K562 (cell line): ENCODE measurements at regions not wholly inside any gene's neighbourhood (a gene's known extent, or its start where the extent isn't known, plus 50 kb on each side); places are given as distances from the start of the nearest gene placed in this dataset.

Source experiments
- ATAC-seq: fragments of 200-7000 bp; cut with Tn5 transposase; 3 replicates; pipeline ENCODE4 v1.9.1; 2020; ENCODE audit warnings: moderate library complexity
- BruUV-seq: library from RNA; stranded (reverse); fragments of 400-500 nt; replicated peaks from 2 replicates; lab custom pipeline; 2021; lab: Mats Ljungman, UMichigan
- CTCF ChIA-PET: fragments of 300-600 bp; formaldehyde crosslinking; extraction: SDS; loops from one replicate; lab custom pipeline; 2021; ENCODE audit warnings: low intra/inter-chr PET ratio; lab: Yijun Ruan, JAX
- POLR2A ChIA-PET: fragments of 300-600, 350-650 bp; sonication (Branson Sonifier 250); formaldehyde crosslinking; extraction: SDS; loops from one replicate; lab custom pipeline; 2021; ENCODE audit warnings: antibody characterized with exemption, inconsistent platforms; lab: Yijun Ruan, JAX
- DNase-seq, 4 experiments: peaks; one replicate each; pipeline versions ENCODE4 v3.0.0 to v3.0.0-alpha.2; 2011 to 2018; ENCODE audit warnings: low spot score in 3 of 4, mixed read lengths in 3 of 4; ENCODE audit errors: extremely low read depth in 1 of 4
- FAIRE-seq: peaks from 2 replicates; lab custom pipeline; 2011; peaks lifted over from hg19 to GRCh38; lab: Jason Lieb, UNC
- H2AFZ ChIP-seq: 2 replicates; pipeline ENCODE4 v1.6.0; 2011; ENCODE audit warnings: low read depth, low read length, control low read depth, inconsistent platforms
- H3K27ac ChIP-seq: fragments of 200-600 bp; 3 replicates; pipeline ENCODE4 v1.8.0; 2011; ENCODE audit warnings: low read depth, mild to moderate bottlenecking, control low read depth, inconsistent platforms, low read length, moderate library complexity, mixed read lengths; ENCODE audit errors: extremely low read depth
- H3K27me3 ChIP-seq, 2 experiments: fragments of 300-600 bp in 1 of 2; 2 replicates in 1 of 2; 3 replicates in 1 of 2; pipeline versions ENCODE4 v1.6.0 to v1.8.0; 2011; ENCODE audit warnings: inconsistent platforms in 2 of 2, low read length in 2 of 2, mild to moderate bottlenecking in 1 of 2, mixed read lengths in 1 of 2, moderate library complexity in 1 of 2; ENCODE audit not compliant: control insufficient read depth in 2 of 2, insufficient read depth in 2 of 2
- H3K36me3 ChIP-seq: fragments of 300-600 bp; 3 replicates; pipeline ENCODE4 v1.8.0; 2011; ENCODE audit warnings: mild to moderate bottlenecking, low read length, inconsistent platforms; ENCODE audit not compliant: control insufficient read depth, insufficient read depth
- H3K4me1 ChIP-seq, 2 experiments: fragments of 200-600 bp in 1 of 2; replicated peaks in 1 of 2; 2 replicates in 1 of 2; 3 replicates in 1 of 2; pipeline versions ENCODE4 v1.5.1 to v1.8.0; 2011; ENCODE audit warnings: inconsistent platforms in 2 of 2, low read length in 2 of 2, mild to moderate bottlenecking in 1 of 2, mixed read lengths in 1 of 2, moderate library complexity in 1 of 2; ENCODE audit not compliant: control insufficient read depth in 2 of 2, insufficient read depth in 2 of 2
- H3K4me2 ChIP-seq: 2 replicates; pipeline ENCODE4 v1.6.1; 2011; ENCODE audit warnings: low read length, control low read depth, inconsistent platforms, mixed read lengths; ENCODE audit not compliant: insufficient read depth
- H3K4me3 ChIP-seq: fragments of 200-600 bp; sonication (generic), shearing (Covaris generic); 2 replicates; pipeline ENCODE4 v1.5.1; 2016; ENCODE audit warnings: control low read depth, inconsistent platforms
- H3K79me2 ChIP-seq: fragments of 200-600 bp; 3 replicates; pipeline ENCODE4 v1.8.0; 2011; ENCODE audit warnings: low read length, inconsistent platforms; ENCODE audit not compliant: control insufficient read depth, insufficient read depth
- H3K9ac ChIP-seq, 2 experiments: 2 replicates each; pipeline versions ENCODE4 v1.6.0 to v1.6.1; 2011; ENCODE audit warnings: low read depth in 2 of 2, low read length in 2 of 2, control low read depth in 1 of 2, inconsistent platforms in 1 of 2, mild to moderate bottlenecking in 1 of 2, mixed read lengths in 1 of 2; ENCODE audit not compliant: insufficient read depth in 1 of 2
- H3K9me1 ChIP-seq: one replicate; pipeline ENCODE4 v1.6.0; 2011; ENCODE audit warnings: inconsistent platforms, mild to moderate bottlenecking, low read length, moderate library complexity; ENCODE audit not compliant: control insufficient read depth, insufficient read depth
- H3K9me3 ChIP-seq: replicated peaks from 2 replicates; pipeline ENCODE4 v1.5.1; 2011; ENCODE audit warnings: low read depth, low read length, inconsistent platforms; ENCODE audit not compliant: control insufficient read depth, insufficient read depth
- H4K20me1 ChIP-seq: replicated peaks from 2 replicates; pipeline ENCODE4 v1.6.1; 2011; ENCODE audit warnings: low read length, inconsistent platforms, mixed read lengths; ENCODE audit not compliant: control insufficient read depth, insufficient read depth
- DMBX1 ChIP-seq: fragments of 250-450 bp; sonication (Bioruptor Pico); IDR thresholded peaks from 2 replicates; pipeline ENCODE4 v1.8.0; 2022; ENCODE audit warnings: inconsistent platforms, mild to moderate bottlenecking, moderate library complexity, borderline replicate concordance
- GTF2F1 ChIP-seq: IDR thresholded peaks from 2 replicates; pipeline ENCODE4 v1.6.1; 2011; ENCODE audit warnings: low read depth, low read length, improper control_type of control experiment
- MYBL2 ChIP-seq, 2 experiments: fragments of 450-650 bp in 1 of 2; sonication (generic) in 1 of 2; formaldehyde crosslinking in 1 of 2; IDR thresholded peaks; 2 replicates each; pipeline versions ENCODE4 v1.6.1 to v1.8.1; 2017 to 2022; ENCODE audit warnings: borderline replicate concordance in 1 of 2, inconsistent platforms in 1 of 2, low read depth in 1 of 2, mild to moderate bottlenecking in 1 of 2, missing genetic modification reagents in 1 of 2, moderate library complexity in 1 of 2
- STAT5B ChIP-seq: fragments of 250-450 bp; sonication (Bioruptor Pico); IDR thresholded peaks from 2 replicates; pipeline ENCODE4 v1.8.0; 2021; ENCODE audit warnings: mild to moderate bottlenecking, inconsistent platforms
- WGBS: fragments of 100-300 bp; shearing (Covaris generic); methylation state at CpG from one replicate; pipeline ENCODE4 v1.1.6; 2016; ENCODE audit warnings: low coverage, mixed read lengths; ENCODE audit not compliant: insufficient coverage; ENCODE audit errors: missing lambda C conversion rate; 5-methylcytosine and 5-hydroxymethylcytosine counted together
- in situ Hi-C: fragments of 300-500 bp; cut with MboI; formaldehyde crosslinking; loops from 4 replicates; pipeline ENCODE4 v1.15.0; 2018; ENCODE audit warnings: inconsistent platforms, mixed read lengths
- intact Hi-C: fragments of 100-400 bp; cut with micrococcal nuclease; formaldehyde crosslinking; loops from 2 replicates; pipeline ENCODE4 v1.14.2; 2022
- TF ChIP-seq, protein P1 (sequence below): fragments of 250-450 bp; sonication (Bioruptor Pico); IDR thresholded peaks from 2 replicates; pipeline ENCODE4 v1.4.0; 2020; ENCODE audit warnings: mild to moderate bottlenecking, moderate library complexity

DNA sequence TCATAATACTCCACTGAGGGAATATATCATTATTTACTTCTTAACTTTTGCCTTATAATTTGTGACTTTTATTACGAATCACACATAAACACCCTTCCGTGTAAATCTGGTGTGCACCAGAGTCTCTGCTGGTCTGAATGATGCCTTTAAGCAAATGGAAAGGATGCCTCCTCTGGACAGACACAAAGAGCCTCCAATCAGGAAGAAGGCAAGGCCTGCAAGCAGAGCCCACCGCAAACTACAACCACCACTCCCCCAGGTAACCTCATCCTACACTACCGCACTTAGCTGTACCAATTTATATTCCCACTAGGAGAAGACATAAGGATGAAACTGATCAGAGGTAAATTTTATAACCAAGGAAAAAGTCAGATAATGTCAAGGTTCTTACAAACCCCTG is 137.6 kb downstream of the KLF12 start:
- 0% methylated on average over 4 of the region's 4 CpGs for WGBS
- H3K9ac ChIP-seq, result no peak overlapping the region
- no peaks in the 10 kb centered on the region for H3K9me1 ChIP-seq
- TF ChIP-seq MYBL2 (IDR thresholded peaks at IDR 0.05; ENCODE audit: low read depth) (no peak), MYBL2 (CRISPR knock-in tag; IDR thresholded peaks at IDR 0.05; ENCODE audit: borderline replicate concordance) (no peak), DMBX1 (CRISPR knock-in tag) (no peak), GTF2F1 (no peak), STAT5B (no peak)
- TF ChIP-seq, protein P1, sequence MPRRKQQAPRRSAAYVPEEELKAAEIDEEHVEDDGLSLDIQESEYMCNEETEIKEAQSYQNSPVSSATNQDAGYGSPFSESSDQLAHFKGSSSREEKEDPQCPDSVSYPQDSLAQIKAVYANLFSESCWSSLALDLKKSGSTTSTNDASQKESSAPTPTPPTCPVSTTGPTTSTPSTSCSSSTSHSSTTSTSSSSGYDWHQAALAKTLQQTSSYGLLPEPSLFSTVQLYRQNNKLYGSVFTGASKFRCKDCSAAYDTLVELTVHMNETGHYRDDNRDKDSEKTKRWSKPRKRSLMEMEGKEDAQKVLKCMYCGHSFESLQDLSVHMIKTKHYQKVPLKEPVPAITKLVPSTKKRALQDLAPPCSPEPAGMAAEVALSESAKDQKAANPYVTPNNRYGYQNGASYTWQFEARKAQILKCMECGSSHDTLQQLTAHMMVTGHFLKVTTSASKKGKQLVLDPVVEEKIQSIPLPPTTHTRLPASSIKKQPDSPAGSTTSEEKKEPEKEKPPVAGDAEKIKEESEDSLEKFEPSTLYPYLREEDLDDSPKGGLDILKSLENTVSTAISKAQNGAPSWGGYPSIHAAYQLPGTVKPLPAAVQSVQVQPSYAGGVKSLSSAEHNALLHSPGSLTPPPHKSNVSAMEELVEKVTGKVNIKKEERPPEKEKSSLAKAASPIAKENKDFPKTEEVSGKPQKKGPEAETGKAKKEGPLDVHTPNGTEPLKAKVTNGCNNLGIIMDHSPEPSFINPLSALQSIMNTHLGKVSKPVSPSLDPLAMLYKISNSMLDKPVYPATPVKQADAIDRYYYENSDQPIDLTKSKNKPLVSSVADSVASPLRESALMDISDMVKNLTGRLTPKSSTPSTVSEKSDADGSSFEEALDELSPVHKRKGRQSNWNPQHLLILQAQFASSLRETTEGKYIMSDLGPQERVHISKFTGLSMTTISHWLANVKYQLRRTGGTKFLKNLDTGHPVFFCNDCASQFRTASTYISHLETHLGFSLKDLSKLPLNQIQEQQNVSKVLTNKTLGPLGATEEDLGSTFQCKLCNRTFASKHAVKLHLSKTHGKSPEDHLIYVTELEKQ (CRISPR knock-in tag), result no peak
- H3K27ac ChIP-seq, result no peak overlapping the region
- no peak overlapping the region for H2AFZ ChIP-seq
- POLR2A ChIA-PET, result no interaction called here
- BruUV-seq, result no TSS peak
- in situ Hi-C loops, result no loop called here
- no peak for DNase-seq
- H3K4me1 ChIP-seq, result no peaks in the 10 kb centered on the region
- H3K79me2 ChIP-seq, result no peaks in the 10 kb centered on the region
- H4K20me1 ChIP-seq, result no peaks in the 10 kb centered on the region
- H3K9me3 ChIP-seq, result no peaks in the 10 kb centered on the region
- no peak for ATAC-seq
- H3K4me3 ChIP-seq, result no peak overlapping the region
- H3K27me3 ChIP-seq, result no peaks in the 10 kb centered on the region
- CTCF ChIA-PET, result no interaction called here
- no peaks in the 10 kb centered on the region for H3K36me3 ChIP-seq
- intact Hi-C loops, result no loop called here
- FAIRE-seq, result no peak
- H3K4me2 ChIP-seq, result no peak overlapping the region
